ENCODE measurements at regions not wholly inside any gene's neighbourhood (a gene's known extent, or its start where the extent isn't known, plus 50 kb on each side); places are given as distances from the start of the nearest gene placed in this dataset.
A peak's percentile ranks its signal among the peaks of the same experiment; 100 is the strongest.

- 50% methylated on average over 6 of the region's 6 CpGs for WGBS (ENCODE audit: missing lambda C conversion rate)
- no peak for TF ChIP-seq FOSL2 (IDR thresholded peaks at IDR 0.05)
- no peak for TF ChIP-seq FOSL2 (CRISPR knock-in tag; IDR thresholded peaks at IDR 0.05)
- no peak for TF ChIP-seq MAFK (IDR thresholded peaks at IDR 0.05; ENCODE audit: partially characterized antibody)
- no peak for TF ChIP-seq ELK1 (IDR thresholded peaks at IDR 0.05; ENCODE audit: low read depth, low read length)
- TF ChIP-seq E2F6 (IDR thresholded peaks at IDR 0.05; ENCODE audit: borderline replicate concordance, low read depth), result no peak
- TF ChIP-seq KDM1A (IDR thresholded peaks at IDR 0.05; ENCODE audit: low read depth), result no peak
- Histone ChIP-seq H3K4me1 (peaks cover 21% of the 10 kb centered on the region), H3K9me3 (peaks cover 22% of the 10 kb centered on the region), H3K4me3 (no peak overlapping the region), H3K27ac (peak overlapping the region in 1 of 2 experiments; percentile 71; a peak in 2 of 6 replicates), H3K4me2 (no peak overlapping the region)
- FAIRE-seq, result no peak
- no peak for DNase-seq (ENCODE audit: low read depth in 1 of 2, low spot score in 1 of 2)
- ChIA-PET CTCF (interaction anchor here (1.0 to 1.2 kb wide), 2 partner anchors 9 to 369 kb away, joined by 3 to 4 read pairs; no protein-coding TSS in a partner anchor), POLR2A (no interaction called here)
- ATAC-seq, result no peak
Observed at GRCh38 chr2:238602223-238602960, 175.7 kb downstream of the ASB1 start.

GRCh38 chr2:238603596-238603995 is 176.9 kb downstream of the ASB1 start:
- DNase-seq (ENCODE audit: low read depth in 1 of 2, low spot score in 1 of 2) (no peak), ATAC-seq (no peak), FAIRE-seq (no peak)
- TF ChIP-seq GATA3 (IDR thresholded peaks at IDR 0.05; ENCODE audit: borderline replicate concordance) (no peak), PHF8 (IDR thresholded peaks at IDR 0.05; ENCODE audit: borderline replicate concordance, low read depth) (no peak), RNF2 (IDR thresholded peaks at IDR 0.05; ENCODE audit: borderline replicate concordance, low read depth) (no peak), HDAC2 (IDR thresholded peaks at IDR 0.05) (no peak), KDM1A (IDR thresholded peaks at IDR 0.05; ENCODE audit: low read depth) (no peak), NPAS2 (CRISPR knock-in tag; IDR thresholded peaks at IDR 0.05; ENCODE audit: borderline replicate concordance) (no peak), ZNF302 (CRISPR knock-in tag; IDR thresholded peaks at IDR 0.05) (no peak), JUN (IDR thresholded peaks at IDR 0.05) (no peak), CHD4 (IDR thresholded peaks at IDR 0.05; ENCODE audit: borderline replicate concordance) (no peak), RFX5 (IDR thresholded peaks at IDR 0.05) (no peak), ATOH8 (CRISPR knock-in tag; IDR thresholded peaks at IDR 0.05; ENCODE audit: low read depth) (no peak), HOXB13 (CRISPR knock-in tag; IDR thresholded peaks at IDR 0.05; ENCODE audit: low read depth) (no peak), REST (IDR thresholded peaks at IDR 0.05) (no peak)
- ChIA-PET POLR2A (no interaction called here), CTCF (interaction anchor here (1.0 kb wide), 1 partner anchor 12 kb away, joined by 4 read pairs; no protein-coding TSS in a partner anchor)
- H3K9me3 ChIP-seq, result peaks cover 26% of the 10 kb centered on the region
- no peak overlapping the region for H3K4me2 ChIP-seq
- peaks cover 9% of the 10 kb centered on the region; the same call in 2 of the 3 replicates for H3K4me1 ChIP-seq
- H3K27ac ChIP-seq, result no peak overlapping the region
- H3K4me3 ChIP-seq, result no peak overlapping the region

Measured in A549 (cell line).